HCT116 (cell line): ENCODE measurements at regions not wholly inside any gene's neighbourhood (a gene's known extent, or its start where the extent isn't known, plus 50 kb on each side); places are given as distances from the start of the nearest gene placed in this dataset.

Experiments used
- ATAC-seq: fragments of 200-7000 bp; cut with Tn5 transposase; 2 replicates; pipeline ENCODE4 v1.9.1; 2020; ENCODE audit warnings: mild to moderate bottlenecking, moderate library complexity
- BruUV-seq: library from RNA; stranded (reverse); fragments of 400-500 nt; replicated peaks from 2 replicates; lab custom pipeline; 2021; lab: Mats Ljungman, UMichigan
- CTCF ChIA-PET: fragments of 300-600 bp; sonication (Branson Sonifier 250); formaldehyde crosslinking; loops from one replicate; lab custom pipeline; 2021; ENCODE audit warnings: antibody characterized with exemption; lab: Charles Lee
- POLR2A ChIA-PET: fragments of 300-600, 350-600 bp; sonication (Branson Sonifier 250); formaldehyde crosslinking; loops from one replicate; lab custom pipeline; 2021; ENCODE audit warnings: antibody characterized with exemption; lab: Charles Lee
- RAD21 ChIA-PET, 2 experiments: fragments of 300-600 bp; sonication (Branson Sonifier 250); formaldehyde crosslinking; loops; one replicate each; lab custom pipeline; 2023; ENCODE audit warnings: low total read pairs in 2 of 2; ENCODE audit not compliant: uncharacterized antibody in 2 of 2, unreplicated experiment in 2 of 2, low non-redundant PET in 1 of 2; lab: Charles Lee
- DNase-seq: peaks from one replicate; pipeline ENCODE4 v3.0.0-alpha.2; 2010; ENCODE audit warnings: low read depth, low spot score
- H2AFZ ChIP-seq: fragments of 200-600 bp; shearing (Covaris generic), sonication (generic); 2 replicates; pipeline ENCODE4 v1.6.1; 2017; ENCODE audit warnings: low read depth, mixed run types, mixed read lengths, antibody characterized with exemption, low read length; ENCODE audit not compliant: poor library complexity, severe bottlenecking
- H3K27ac ChIP-seq: 2 replicates; pipeline ENCODE4 v1.5.1; 2012; ENCODE audit warnings: low read depth, low read length
- H3K27me3 ChIP-seq: fragments of 200-600 bp; sonication (generic); 2 replicates; pipeline ENCODE4 v1.6.1; 2016; ENCODE audit warnings: mixed run types, low read length, mixed read lengths; ENCODE audit not compliant: insufficient read depth
- H3K36me3 ChIP-seq, 2 experiments: fragments of 200-500 bp in 1 of 2; fragments of 200-600 bp in 1 of 2; sonication (Bioruptor generic) in 1 of 2; sonication (generic) in 1 of 2; 2 replicates each; pipeline versions ENCODE4 v1.5.1 to v1.6.1; 2014 to 2016; ENCODE audit warnings: low read length in 2 of 2, inconsistent platforms in 1 of 2, mixed read lengths in 1 of 2, mixed run types in 1 of 2; ENCODE audit not compliant: insufficient read depth in 2 of 2, control insufficient read depth in 1 of 2
- H3K4me1 ChIP-seq, 2 experiments: fragments of 200-600 bp in 1 of 2; sonication (generic) in 1 of 2; 2 replicates each; pipeline versions ENCODE4 v1.5.1 to v1.6.1; 2012 to 2017; ENCODE audit warnings: low read length in 2 of 2, inconsistent platforms in 1 of 2, mild to moderate bottlenecking in 1 of 2, mixed read lengths in 1 of 2, mixed run types in 1 of 2, moderate library complexity in 1 of 2; ENCODE audit not compliant: insufficient read depth in 2 of 2, control insufficient read depth in 1 of 2
- H3K4me2 ChIP-seq: fragments of 200-600 bp; sonication (generic); 2 replicates; pipeline ENCODE4 v1.6.1; 2017; ENCODE audit warnings: mixed run types, low read length, mixed read lengths
- H3K4me3 ChIP-seq, 2 experiments: fragments of 200-600 bp in 1 of 2; sonication (generic) in 1 of 2; replicated peaks in 1 of 2; 2 replicates each; pipeline ENCODE4 v1.5.1; 2011 to 2016; ENCODE audit warnings: low read length in 2 of 2, control low read depth in 1 of 2, low read depth in 1 of 2, mild to moderate bottlenecking in 1 of 2, mixed read lengths in 1 of 2, mixed run types in 1 of 2
- H3K79me2 ChIP-seq: fragments of 200-600 bp; sonication (generic); 2 replicates; pipeline ENCODE4 v1.6.1; 2017; ENCODE audit warnings: mild to moderate bottlenecking, mixed run types, low read length, moderate library complexity, mixed read lengths; ENCODE audit not compliant: insufficient read depth
- H3K9ac ChIP-seq: fragments of 200-600 bp; sonication (generic); 2 replicates; pipeline ENCODE4 v1.6.1; 2016; ENCODE audit warnings: low read length, mixed read lengths
- H3K9me2 ChIP-seq: fragments of 200-600 bp; sonication (generic), shearing (Covaris generic); 2 replicates; pipeline ENCODE4 v1.6.1; 2017; ENCODE audit warnings: mixed run types, mild to moderate bottlenecking, moderate library complexity; ENCODE audit not compliant: insufficient read depth
- H3K9me3 ChIP-seq, 2 experiments: fragments of 200-500 bp in 1 of 2; fragments of 200-600 bp in 1 of 2; sonication (Bioruptor generic) in 1 of 2; sonication (generic) in 1 of 2; 2 replicates each; pipeline ENCODE4 v1.6.1; 2014 to 2017; ENCODE audit warnings: low read length in 2 of 2, mixed read lengths in 2 of 2, inconsistent platforms in 1 of 2, low read depth in 1 of 2, mild to moderate bottlenecking in 1 of 2, mixed run types in 1 of 2, moderate library complexity in 1 of 2; ENCODE audit not compliant: control insufficient read depth in 1 of 2, insufficient read depth in 1 of 2
- H4K20me1 ChIP-seq: fragments of 200-600 bp; sonication (generic), shearing (Covaris generic); 2 replicates; pipeline ENCODE4 v1.6.1; 2017; ENCODE audit warnings: mixed run types, mild to moderate bottlenecking, moderate library complexity; ENCODE audit not compliant: insufficient read depth
- ATF3 ChIP-seq: IDR thresholded peaks from 2 replicates; pipeline ENCODE4 v1.6.1; 2012
- CEBPB ChIP-seq: IDR thresholded peaks from 2 replicates; pipeline ENCODE4 v1.6.1; 2012; ENCODE audit warnings: low read depth
- EZH2 ChIP-seq: fragments of 200-600 bp; sonication (generic); IDR thresholded peaks from 2 replicates; pipeline ENCODE4 v1.6.1; 2017; ENCODE audit warnings: antibody characterized with exemption, mixed run types
- FOSL1 ChIP-seq: IDR thresholded peaks from 2 replicates; pipeline ENCODE4 v1.6.1; 2012; ENCODE audit warnings: low read depth
- JUND ChIP-seq: IDR thresholded peaks from 2 replicates; pipeline ENCODE4 v1.6.1; 2012
- POLR2A ChIP-seq: IDR thresholded peaks from 2 replicates; pipeline ENCODE4 v1.7.0; 2011; ENCODE audit warnings: borderline replicate concordance; ENCODE audit not compliant: insufficient read depth, insufficient read length; ENCODE audit errors: extremely low read depth
- POLR2AphosphoS5 ChIP-seq: IDR thresholded peaks from 2 replicates; pipeline ENCODE4 v1.6.1; 2011; ENCODE audit warnings: mild to moderate bottlenecking, low read depth, low read length, moderate library complexity
- SIN3A ChIP-seq: IDR thresholded peaks from 2 replicates; pipeline ENCODE4 v1.6.1; 2012; ENCODE audit warnings: low read depth
- SRF ChIP-seq: IDR thresholded peaks from 2 replicates; pipeline ENCODE4 v1.6.1; 2012; ENCODE audit warnings: low read depth
- ZNF274 ChIP-seq: fragments of 200-500 bp; sonication (Bioruptor generic); IDR thresholded peaks from 2 replicates; pipeline ENCODE4 v1.6.1; 2014; ENCODE audit warnings: mild to moderate bottlenecking, low read depth, low read length, inconsistent platforms
- intact Hi-C: fragments of 100-400 bp; cut with micrococcal nuclease; formaldehyde crosslinking; loops from 2 replicates; pipeline ENCODE4 v1.10.0; 2022
- TF ChIP-seq, protein P1 (sequence below): IDR thresholded peaks from 2 replicates; pipeline ENCODE4 v1.6.1; 2012

DNA sequence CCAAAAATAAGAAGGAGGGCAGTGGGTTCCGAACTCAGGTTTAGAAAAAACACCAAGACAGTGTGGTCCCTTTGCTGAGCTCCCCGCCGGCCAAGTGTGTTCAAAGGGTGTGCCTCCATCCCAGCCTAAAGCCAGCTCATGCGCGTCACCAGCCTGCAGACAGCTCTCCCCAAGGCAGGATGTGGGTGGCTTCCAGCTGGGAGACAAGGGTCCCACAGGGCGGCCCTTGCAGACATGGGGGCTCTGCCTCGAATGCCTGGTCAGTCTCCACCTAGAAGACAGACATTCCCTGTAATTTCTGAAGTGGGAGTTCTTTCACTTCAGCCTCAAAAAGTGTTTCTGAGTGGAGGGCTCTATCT is 135.8 kb upstream of the GPC1 start:
- H3K27ac ChIP-seq = no peak overlapping the region
- H3K27me3 ChIP-seq = no peaks in the 10 kb centered on the region
- ATAC-seq (no peak), DNase-seq (no peak)
- TF ChIP-seq, protein P1, sequence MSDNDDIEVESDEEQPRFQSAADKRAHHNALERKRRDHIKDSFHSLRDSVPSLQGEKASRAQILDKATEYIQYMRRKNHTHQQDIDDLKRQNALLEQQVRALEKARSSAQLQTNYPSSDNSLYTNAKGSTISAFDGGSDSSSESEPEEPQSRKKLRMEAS = no peak
- TF ChIP-seq ZNF274 (no peak), JUND (no peak), EZH2 (no peak), SIN3A (no peak), POLR2AphosphoS5 (no peak), CEBPB (no peak), POLR2A (no peak), FOSL1 (no peak)
- peaks cover 8 to 16% of the 10 kb centered on the region in 2 experiments for H3K4me1 ChIP-seq
- H4K20me1 ChIP-seq = no peaks in the 10 kb centered on the region
- ChIA-PET RAD21 (no interaction called here), CTCF (no interaction called here), POLR2A (no interaction called here)
- no peak overlapping the region for H3K4me3 ChIP-seq
- no TSS peak for BruUV-seq
- H3K9me2 ChIP-seq = no peaks in the 10 kb centered on the region
- H3K36me3 ChIP-seq = no peaks in the 10 kb centered on the region
- no peak overlapping the region for H3K4me2 ChIP-seq
- no peak overlapping the region for H2AFZ ChIP-seq
- intact Hi-C loops = loop anchor here (10.0 kb wide), 1 partner anchor 135 kb away; the partner anchor contains the start of gene GPC1
- no peaks in the 10 kb centered on the region for H3K9me3 ChIP-seq
- H3K79me2 ChIP-seq = no peaks in the 10 kb centered on the region
- no peak overlapping the region for H3K9ac ChIP-seq

GRCh38 chr2:240300261-240300821 is 135.1 kb upstream of the GPC1 start:
- POLR2A ChIA-PET = no interaction called here
- Histone ChIP-seq H3K9ac (no peak overlapping the region), H3K27me3 (no peaks in the 10 kb centered on the region), H3K27ac (no peak overlapping the region)
- DNase-seq = no peak
- no peak for TF ChIP-seq ATF3
- TF ChIP-seq EZH2 = no peak
- no peak for TF ChIP-seq SRF
- TF ChIP-seq, all 23 proteins: peak for 0
- intact Hi-C loops = no loop called here
- H2AFZ ChIP-seq = no peak overlapping the region
- H3K36me3 ChIP-seq = no peaks in the 10 kb centered on the region
- no peak for ATAC-seq
- RAD21 ChIA-PET = no interaction called here
- no TSS peak for BruUV-seq
- no peaks in the 10 kb centered on the region for H4K20me1 ChIP-seq
- no peak overlapping the region for H3K4me2 ChIP-seq
- no peaks in the 10 kb centered on the region for H3K9me2 ChIP-seq
- H3K4me1 ChIP-seq = peaks cover 8 to 13% of the 10 kb centered on the region in 2 experiments
- H3K79me2 ChIP-seq = no peaks in the 10 kb centered on the region
- H3K9me3 ChIP-seq = no peaks in the 10 kb centered on the region
- CTCF ChIA-PET = no interaction called here
- no peak overlapping the region for H3K4me3 ChIP-seq
